GM21447 (cell line): ENCODE measurements at regions not wholly inside any gene's neighbourhood (a gene's known extent, or its start where the extent isn't known, plus 50 kb on each side); places are given as distances from the start of the nearest gene placed in this dataset.

Experiments
- ATAC-seq: cut with Tn5 transposase; IDR thresholded peaks from one replicate; pipeline ENCODE4 v1.9.1; 2021; ENCODE audit not compliant: unreplicated experiment

- ATAC-seq = no peak
These were observed 105.0 kb upstream of the GAP43 start for GRCh38 chr3:115518100-115518852.

GRCh38 chr3:115520241-115520640, 103.1 kb upstream of the GAP43 start:
- ATAC-seq = no peak

GRCh38 chr3:115520651-115521245, 102.6 kb upstream of the GAP43 start:
- no peak for ATAC-seq

GRCh38 chr3:115523458-115523857, 99.9 kb upstream of the GAP43 start:
- no peak for ATAC-seq

GRCh38 chr3:115524549-115524948, 98.8 kb upstream of the GAP43 start:
- no peak for ATAC-seq

- no peak for ATAC-seq
These were observed 97.6 kb upstream of the GAP43 start for GRCh38 chr3:115525731-115526130.

- no peak for ATAC-seq
These were observed 90.1 kb upstream of the GAP43 start for GRCh38 chr3:115533218-115533617.

- no peak for ATAC-seq
These were observed 87.1 kb upstream of the GAP43 start for GRCh38 chr3:115536171-115536570.

- ATAC-seq = no peak
These were observed 85.6 kb upstream of the GAP43 start for GRCh38 chr3:115537669-115538068.

GRCh38 chr3:115547207-115547606, 76.1 kb upstream of the GAP43 start:
- ATAC-seq = no peak

- ATAC-seq = no peak
These were observed 74.7 kb upstream of the GAP43 start for GRCh38 chr3:115548611-115549010.

GRCh38 chr3:115549071-115549470, 74.2 kb upstream of the GAP43 start:
- ATAC-seq = no peak

- ATAC-seq = no peak
These were observed 73.0 kb upstream of the GAP43 start for GRCh38 chr3:115550285-115550761.

GRCh38 chr3:115551016-115551415, 72.3 kb upstream of the GAP43 start:
- no peak for ATAC-seq

GRCh38 chr3:115552007-115552406, 71.3 kb upstream of the GAP43 start:
- ATAC-seq = no peak

GRCh38 chr3:115553796-115554486, 69.4 kb upstream of the GAP43 start:
- ATAC-seq = no peak

GRCh38 chr3:115554487-115554807, 68.9 kb upstream of the GAP43 start:
- ATAC-seq = no peak

- ATAC-seq = no peak
These were observed 60.6 kb upstream of the GAP43 start for GRCh38 chr3:115562636-115563267.

GRCh38 chr3:115563984-115564383, 59.3 kb upstream of the GAP43 start:
- no peak for ATAC-seq

- no peak for ATAC-seq
These were observed 51.9 kb upstream of the GAP43 start for GRCh38 chr3:115571413-115571812.
